ENCODE measurements at regions not wholly inside any gene's neighbourhood (a gene's known extent, or its start where the extent isn't known, plus 50 kb on each side); places are given as distances from the start of the nearest gene placed in this dataset.

DNA sequence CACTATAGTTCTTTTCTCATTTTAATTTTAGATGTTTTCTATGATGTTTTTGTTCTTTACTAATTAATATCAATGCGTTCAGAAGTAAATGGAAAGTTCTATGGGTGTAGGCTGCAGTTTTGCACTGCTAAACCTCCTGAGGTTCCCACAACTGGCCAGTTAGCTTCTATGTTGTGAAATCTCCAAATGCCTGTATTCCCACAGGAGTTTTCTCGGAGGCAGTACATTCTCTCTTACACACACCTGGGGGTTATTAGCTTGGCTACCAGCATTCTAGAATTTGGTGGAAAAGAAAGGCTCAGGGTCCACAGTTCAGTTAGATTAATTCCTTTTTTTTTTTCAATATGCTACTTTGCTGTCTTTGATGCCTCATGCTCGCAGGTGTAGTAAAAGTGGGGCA lies 216.9 kb upstream of the NRIP1 start:
- Histone ChIP-seq H3K27me3 (ENCODE audit: insufficient read depth, poor library complexity, severe bottlenecking) (no peaks in the 10 kb centered on the region), H3K4me3 (replicated peaks; ENCODE audit: insufficient read depth, low read length) (no peak overlapping the region), H3K27ac (replicated peaks) (no peak overlapping the region)
- DNase-seq (ENCODE audit: low read depth in 1 of 2, low spot score in 1 of 2): no peak
- TF ChIP-seq, protein P1, sequence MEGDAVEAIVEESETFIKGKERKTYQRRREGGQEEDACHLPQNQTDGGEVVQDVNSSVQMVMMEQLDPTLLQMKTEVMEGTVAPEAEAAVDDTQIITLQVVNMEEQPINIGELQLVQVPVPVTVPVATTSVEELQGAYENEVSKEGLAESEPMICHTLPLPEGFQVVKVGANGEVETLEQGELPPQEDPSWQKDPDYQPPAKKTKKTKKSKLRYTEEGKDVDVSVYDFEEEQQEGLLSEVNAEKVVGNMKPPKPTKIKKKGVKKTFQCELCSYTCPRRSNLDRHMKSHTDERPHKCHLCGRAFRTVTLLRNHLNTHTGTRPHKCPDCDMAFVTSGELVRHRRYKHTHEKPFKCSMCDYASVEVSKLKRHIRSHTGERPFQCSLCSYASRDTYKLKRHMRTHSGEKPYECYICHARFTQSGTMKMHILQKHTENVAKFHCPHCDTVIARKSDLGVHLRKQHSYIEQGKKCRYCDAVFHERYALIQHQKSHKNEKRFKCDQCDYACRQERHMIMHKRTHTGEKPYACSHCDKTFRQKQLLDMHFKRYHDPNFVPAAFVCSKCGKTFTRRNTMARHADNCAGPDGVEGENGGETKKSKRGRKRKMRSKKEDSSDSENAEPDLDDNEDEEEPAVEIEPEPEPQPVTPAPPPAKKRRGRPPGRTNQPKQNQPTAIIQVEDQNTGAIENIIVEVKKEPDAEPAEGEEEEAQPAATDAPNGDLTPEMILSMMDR (IDR thresholded peaks at IDR 0.05; ENCODE audit: insufficient read depth, low read length): no peak
- TF ChIP-seq, protein P2, sequence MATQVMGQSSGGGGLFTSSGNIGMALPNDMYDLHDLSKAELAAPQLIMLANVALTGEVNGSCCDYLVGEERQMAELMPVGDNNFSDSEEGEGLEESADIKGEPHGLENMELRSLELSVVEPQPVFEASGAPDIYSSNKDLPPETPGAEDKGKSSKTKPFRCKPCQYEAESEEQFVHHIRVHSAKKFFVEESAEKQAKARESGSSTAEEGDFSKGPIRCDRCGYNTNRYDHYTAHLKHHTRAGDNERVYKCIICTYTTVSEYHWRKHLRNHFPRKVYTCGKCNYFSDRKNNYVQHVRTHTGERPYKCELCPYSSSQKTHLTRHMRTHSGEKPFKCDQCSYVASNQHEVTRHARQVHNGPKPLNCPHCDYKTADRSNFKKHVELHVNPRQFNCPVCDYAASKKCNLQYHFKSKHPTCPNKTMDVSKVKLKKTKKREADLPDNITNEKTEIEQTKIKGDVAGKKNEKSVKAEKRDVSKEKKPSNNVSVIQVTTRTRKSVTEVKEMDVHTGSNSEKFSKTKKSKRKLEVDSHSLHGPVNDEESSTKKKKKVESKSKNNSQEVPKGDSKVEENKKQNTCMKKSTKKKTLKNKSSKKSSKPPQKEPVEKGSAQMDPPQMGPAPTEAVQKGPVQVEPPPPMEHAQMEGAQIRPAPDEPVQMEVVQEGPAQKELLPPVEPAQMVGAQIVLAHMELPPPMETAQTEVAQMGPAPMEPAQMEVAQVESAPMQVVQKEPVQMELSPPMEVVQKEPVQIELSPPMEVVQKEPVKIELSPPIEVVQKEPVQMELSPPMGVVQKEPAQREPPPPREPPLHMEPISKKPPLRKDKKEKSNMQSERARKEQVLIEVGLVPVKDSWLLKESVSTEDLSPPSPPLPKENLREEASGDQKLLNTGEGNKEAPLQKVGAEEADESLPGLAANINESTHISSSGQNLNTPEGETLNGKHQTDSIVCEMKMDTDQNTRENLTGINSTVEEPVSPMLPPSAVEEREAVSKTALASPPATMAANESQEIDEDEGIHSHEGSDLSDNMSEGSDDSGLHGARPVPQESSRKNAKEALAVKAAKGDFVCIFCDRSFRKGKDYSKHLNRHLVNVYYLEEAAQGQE (IDR thresholded peaks at IDR 0.05; ENCODE audit: insufficient replicate concordance, low read depth): no peak
- TF ChIP-seq GABPA (IDR thresholded peaks at IDR 0.05; ENCODE audit: low read depth): no peak
- TF ChIP-seq SPI1 (IDR thresholded peaks at IDR 0.05; ENCODE audit: borderline replicate concordance, low read depth): no peak
- no peak for TF ChIP-seq POLR2AphosphoS5 (IDR thresholded peaks at IDR 0.05; ENCODE audit: low read depth)

DNA sequence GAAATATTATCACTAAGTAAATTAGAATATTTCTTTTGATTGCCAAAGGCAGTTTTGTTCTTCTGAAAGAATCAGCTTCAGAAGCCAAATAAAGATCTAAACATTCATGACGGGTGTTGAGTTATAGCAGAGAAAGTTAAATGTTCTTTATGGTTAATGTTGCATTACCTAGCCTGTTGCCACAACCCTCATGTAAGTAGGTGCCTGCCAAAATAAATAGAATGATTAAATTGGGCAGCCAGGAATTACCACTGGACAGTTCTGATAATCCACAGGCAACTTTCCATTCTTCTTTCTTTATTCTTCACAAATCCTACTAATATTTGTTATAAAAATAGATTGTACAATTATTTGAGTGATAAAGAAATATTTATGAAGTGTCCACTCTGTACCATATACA lies 217.9 kb upstream of the NRIP1 start:
- Histone ChIP-seq H3K27me3 (ENCODE audit: insufficient read depth, poor library complexity, severe bottlenecking) (no peaks in the 10 kb centered on the region), H3K4me3 (replicated peaks; ENCODE audit: insufficient read depth, low read length) (no peak overlapping the region), H3K27ac (replicated peaks) (no peak overlapping the region)
- TF ChIP-seq POLR2AphosphoS5 (IDR thresholded peaks at IDR 0.05; ENCODE audit: low read depth): no peak
- TF ChIP-seq, protein P1 (IDR thresholded peaks at IDR 0.05; ENCODE audit: insufficient read depth, low read length): no peak
- TF ChIP-seq, protein P2 (IDR thresholded peaks at IDR 0.05; ENCODE audit: insufficient replicate concordance, low read depth): no peak
- TF ChIP-seq SPI1 (IDR thresholded peaks at IDR 0.05; ENCODE audit: borderline replicate concordance, low read depth): no peak
- TF ChIP-seq GABPA (IDR thresholded peaks at IDR 0.05; ENCODE audit: low read depth): no peak
- DNase-seq (ENCODE audit: low read depth in 1 of 2, low spot score in 1 of 2): no peak

DNA sequence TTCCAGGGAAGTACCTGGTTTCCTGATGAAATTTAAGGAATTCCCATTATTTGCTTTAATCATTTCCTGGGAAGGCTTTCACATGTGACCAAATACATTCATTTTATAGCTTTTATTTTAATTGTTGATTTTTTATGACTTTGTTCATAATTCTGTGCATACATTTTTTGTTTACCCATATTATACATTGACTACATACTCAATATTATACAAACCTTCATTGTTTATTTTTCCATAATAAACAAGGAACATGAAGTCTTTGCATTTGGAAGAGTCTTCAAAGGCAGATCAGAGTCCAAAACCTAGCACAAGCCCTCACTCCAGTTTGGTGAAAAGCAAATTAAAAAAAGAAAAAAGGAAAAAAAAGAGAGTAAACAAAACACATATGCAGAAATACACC lies 218.3 kb upstream of the NRIP1 start:
- no peak for TF ChIP-seq SPI1 (IDR thresholded peaks at IDR 0.05; ENCODE audit: borderline replicate concordance, low read depth)
- TF ChIP-seq, protein P2 (IDR thresholded peaks at IDR 0.05; ENCODE audit: insufficient replicate concordance, low read depth): no peak
- TF ChIP-seq POLR2AphosphoS5 (IDR thresholded peaks at IDR 0.05; ENCODE audit: low read depth): no peak
- no peak for TF ChIP-seq GABPA (IDR thresholded peaks at IDR 0.05; ENCODE audit: low read depth)
- TF ChIP-seq, protein P1 (IDR thresholded peaks at IDR 0.05; ENCODE audit: insufficient read depth, low read length): no peak

More for the DNA sequence above, 218.3 kb upstream of the NRIP1 start:
- Histone ChIP-seq H3K4me3 (replicated peaks; ENCODE audit: insufficient read depth, low read length) (no peak overlapping the region), H3K27ac (replicated peaks) (no peak overlapping the region), H3K27me3 (ENCODE audit: insufficient read depth, poor library complexity, severe bottlenecking) (no peaks in the 10 kb centered on the region)
- DNase-seq (ENCODE audit: low read depth in 1 of 2, low spot score in 1 of 2): no peak
